ENCODE measurements at regions not wholly inside any gene's neighbourhood (a gene's known extent, or its start where the extent isn't known, plus 50 kb on each side); places are given as distances from the start of the nearest gene placed in this dataset.

- no peak for DNase-seq
Observed at GRCh38 chr13:57030671-57031070, 110.0 kb upstream of the PRR20A start.

- DNase-seq: no peak
Observed at GRCh38 chr13:57036290-57036689, 104.4 kb upstream of the PRR20A start.

GRCh38 chr13:57044910-57045309, 95.8 kb upstream of the PRR20A start:
- no peak for DNase-seq

- no peak for DNase-seq
Observed at GRCh38 chr13:57045826-57046546, 94.7 kb upstream of the PRR20A start.

GRCh38 chr13:57056601-57057180, 84.0 kb upstream of the PRR20A start:
- no peak for DNase-seq

- no peak for DNase-seq
Observed at GRCh38 chr13:57063007-57063406, 77.7 kb upstream of the PRR20A start.

GRCh38 chr13:57073983-57074382, 66.7 kb upstream of the PRR20A start:
- no peak for DNase-seq

- DNase-seq: no peak
Observed at GRCh38 chr13:57075588-57075987, 65.1 kb upstream of the PRR20A start.

GRCh38 chr13:57087006-57087405, 53.7 kb upstream of the PRR20A start:
- no peak for DNase-seq

All from activated effector memory CD4-positive, alpha-beta T cell treated with anti-CD3 and anti-CD28 coated beads, Interleukin-2, amount 50 U/mL, for 16 hours (primary cell).